ENCODE measurements at regions not wholly inside any gene's neighbourhood (a gene's known extent, or its start where the extent isn't known, plus 50 kb on each side); places are given as distances from the start of the nearest gene placed in this dataset.

- TF ChIP-seq SMAD3 (CRISPR knock-in tag; IDR thresholded peaks at IDR 0.05; ENCODE audit: borderline replicate concordance), result no peak
- no peak for TF ChIP-seq CTCF (IDR thresholded peaks at IDR 0.05)
- TF ChIP-seq ZNF219 (CRISPR knock-in tag; IDR thresholded peaks at IDR 0.05; ENCODE audit: borderline replicate concordance), result no peak
- TF ChIP-seq ZNF263 (CRISPR knock-in tag; IDR thresholded peaks at IDR 0.05; ENCODE audit: low read depth), result no peak
- no peak for TF ChIP-seq TCF7 (CRISPR knock-in tag; IDR thresholded peaks at IDR 0.05; ENCODE audit: low read depth)
- TF ChIP-seq SP1 (CRISPR knock-in tag; conservative IDR thresholded peaks at IDR 0.05), result no peak
- no peak for TF ChIP-seq CBFB (CRISPR knock-in tag; IDR thresholded peaks at IDR 0.05; ENCODE audit: low read depth)
- TF ChIP-seq FOXP4 (CRISPR knock-in tag; IDR thresholded peaks at IDR 0.05), result no peak
- no peak for TF ChIP-seq MAX (CRISPR knock-in tag; IDR thresholded peaks at IDR 0.05)
- TF ChIP-seq USF2 (CRISPR knock-in tag; IDR thresholded peaks at IDR 0.05), result no peak
- TF ChIP-seq HMGXB4 (CRISPR knock-in tag; IDR thresholded peaks at IDR 0.05), result no peak
Measured at GRCh38 chr16:88309908-88310265, 72.9 kb upstream of the ZNF469 start.

Measured in WTC11 (cell line).